ENCODE measurements at regions not wholly inside any gene's neighbourhood (a gene's known extent, or its start where the extent isn't known, plus 50 kb on each side); places are given as distances from the start of the nearest gene placed in this dataset.
"Not testable (repeated sequence)": the region's sequence is repeated elsewhere in the genome, so short reads cannot be mapped to it uniquely, and the experiment has no call there.

DNA sequence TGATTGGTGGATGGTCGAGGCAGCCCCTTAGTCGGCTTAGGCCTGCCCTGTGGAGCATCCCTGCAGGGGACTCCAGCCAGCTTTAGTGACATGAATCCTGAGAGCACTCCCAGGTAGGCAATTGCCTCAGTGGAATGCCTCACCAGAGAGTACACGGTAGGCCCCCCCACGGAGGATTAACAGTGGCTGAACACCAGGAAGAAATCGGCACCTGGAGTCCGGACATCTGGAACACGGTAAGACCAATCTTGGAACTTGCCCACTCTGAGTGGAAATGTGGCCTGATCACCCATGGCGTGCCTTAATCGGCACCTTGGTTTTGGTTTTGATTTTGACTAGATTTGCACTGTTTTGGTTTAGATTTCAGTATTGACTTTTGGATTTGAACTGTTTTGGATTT, 326.2 kb upstream of the NCKAP5 start:
- H3K27me3 ChIP-seq (ENCODE audit: insufficient read depth, low read length): peaks cover 6% of the 10 kb centered on the region; the same call in 1 of the 2 replicates
- H3K9ac ChIP-seq (ENCODE audit: low read length): no peak overlapping the region
- no peaks in the 10 kb centered on the region for H3K9me2 ChIP-seq (ENCODE audit: low read depth, low read length)
- H3K4me2 ChIP-seq (ENCODE audit: low read length): no peak overlapping the region
- H2AFZ ChIP-seq (ENCODE audit: low read length): no peak overlapping the region
- no peak overlapping the region for H3K4me3 ChIP-seq (ENCODE audit: low read depth, low read length, poor library complexity, severe bottlenecking)
- H3K4me1 ChIP-seq (ENCODE audit: insufficient read depth, low read length, severe bottlenecking): no peaks in the 10 kb centered on the region
- no peaks in the 10 kb centered on the region for H4K20me1 ChIP-seq (ENCODE audit: insufficient read depth, low read length)
- H3K79me2 ChIP-seq (ENCODE audit: insufficient read depth, low read length): no peaks in the 10 kb centered on the region
- H3K9me3 ChIP-seq (ENCODE audit: low read length): no peaks in the 10 kb centered on the region
- no peaks in the 10 kb centered on the region for H3F3A ChIP-seq (ENCODE audit: insufficient read depth, low read length)
- no peaks in the 10 kb centered on the region for H3K36me3 ChIP-seq (ENCODE audit: insufficient read depth, low read length)
- no peak overlapping the region for H3K27ac ChIP-seq (ENCODE audit: low read depth, low read length, poor library complexity, severe bottlenecking)
- no peak for TF ChIP-seq EZH2 (IDR thresholded peaks at IDR 0.05; ENCODE audit: borderline replicate concordance, low read length)

GRCh38 chr2:133897838-133898237, 329.6 kb upstream of the NCKAP5 start:
- not testable (repeated sequence) for H3F3A ChIP-seq (ENCODE audit: insufficient read depth, low read length)

DNA sequence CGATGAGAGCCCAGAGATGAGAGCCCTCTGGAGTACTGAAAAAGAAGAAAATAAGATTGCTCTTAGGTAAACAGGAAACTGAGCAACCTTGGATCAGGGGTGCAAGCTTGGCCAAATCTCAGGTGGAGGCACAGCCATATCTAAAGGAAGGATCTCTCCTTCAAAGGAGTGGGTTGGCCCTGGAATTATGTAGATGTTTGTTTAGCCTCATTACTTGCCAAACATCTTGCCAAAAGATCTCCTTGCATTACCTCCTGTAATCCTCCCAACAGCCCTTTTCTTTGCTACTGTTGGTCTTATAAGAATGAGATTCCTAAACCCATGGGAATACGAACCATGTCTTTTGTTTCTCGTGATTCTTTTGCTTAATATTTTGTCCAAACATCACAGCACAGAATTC, 332.6 kb upstream of the NCKAP5 start:
- no peak overlapping the region for H3K9ac ChIP-seq (ENCODE audit: low read length)
- no peaks in the 10 kb centered on the region for H3F3A ChIP-seq (ENCODE audit: insufficient read depth, low read length)
- H3K9me2 ChIP-seq (ENCODE audit: low read depth, low read length): no peaks in the 10 kb centered on the region
- H3K79me2 ChIP-seq (ENCODE audit: insufficient read depth, low read length): no peaks in the 10 kb centered on the region
- no peak overlapping the region for H3K4me2 ChIP-seq (ENCODE audit: low read length)
- no peaks in the 10 kb centered on the region for H3K4me1 ChIP-seq (ENCODE audit: insufficient read depth, low read length, severe bottlenecking)
- TF ChIP-seq CTCF (IDR thresholded peaks at IDR 0.05; ENCODE audit: low read length) (no peak), EZH2 (IDR thresholded peaks at IDR 0.05; ENCODE audit: borderline replicate concordance, low read length) (no peak)
- no peaks in the 10 kb centered on the region for H4K20me1 ChIP-seq (ENCODE audit: insufficient read depth, low read length)
- no peaks in the 10 kb centered on the region for H3K9me3 ChIP-seq (ENCODE audit: low read length)
- H3K27ac ChIP-seq (ENCODE audit: low read depth, low read length, poor library complexity, severe bottlenecking): no peak overlapping the region
- H3K36me3 ChIP-seq (ENCODE audit: insufficient read depth, low read length): no peaks in the 10 kb centered on the region
- H3K4me3 ChIP-seq (ENCODE audit: low read depth, low read length, poor library complexity, severe bottlenecking): no peak overlapping the region
- no peaks in the 10 kb centered on the region for H3K27me3 ChIP-seq (ENCODE audit: insufficient read depth, low read length)
- no peak overlapping the region for H2AFZ ChIP-seq (ENCODE audit: low read length)

More at GRCh38 chr2:133897838-133898237, 329.6 kb upstream of the NCKAP5 start:
- H3K27me3 ChIP-seq (ENCODE audit: insufficient read depth, low read length); H3K9me3 ChIP-seq (ENCODE audit: low read length); H3K4me2 ChIP-seq (ENCODE audit: low read length); H3K4me1 ChIP-seq (ENCODE audit: insufficient read depth, low read length, severe bottlenecking); H3K79me2 ChIP-seq (ENCODE audit: insufficient read depth, low read length); H2AFZ ChIP-seq (ENCODE audit: low read length); H3K9ac ChIP-seq (ENCODE audit: low read length); H3K9me2 ChIP-seq (ENCODE audit: low read depth, low read length); H4K20me1 ChIP-seq (ENCODE audit: insufficient read depth, low read length); H3K4me3 ChIP-seq (ENCODE audit: low read depth, low read length, poor library complexity, severe bottlenecking); H3K36me3 ChIP-seq (ENCODE audit: insufficient read depth, low read length); H3K27ac ChIP-seq (ENCODE audit: low read depth, low read length, poor library complexity, severe bottlenecking): not testable (repeated sequence)

DNA sequence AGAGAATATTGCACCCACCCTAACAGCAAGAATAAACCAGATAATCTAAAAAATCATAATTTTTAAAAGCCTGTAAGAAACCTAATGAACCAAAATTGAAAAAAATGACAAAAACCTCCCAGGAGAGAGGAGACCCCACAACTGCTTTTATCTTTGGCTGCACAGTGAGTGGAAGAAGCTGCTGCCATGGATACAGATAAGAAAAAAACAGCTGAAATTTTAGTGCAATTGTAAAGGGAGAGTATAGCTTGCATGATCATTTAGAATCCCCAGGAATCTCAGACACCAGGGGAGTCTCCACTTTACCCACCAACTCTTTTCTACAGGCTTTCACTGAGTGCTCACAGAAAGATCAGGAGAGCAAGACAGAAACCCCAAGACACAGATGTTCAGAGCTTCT, 338.1 kb upstream of the NCKAP5 start:
- Histone ChIP-seq H3K4me1 (ENCODE audit: insufficient read depth, low read length, severe bottlenecking) (no peaks in the 10 kb centered on the region), H3K27ac (ENCODE audit: low read depth, low read length, poor library complexity, severe bottlenecking) (no peak overlapping the region), H3K9ac (ENCODE audit: low read length) (no peak overlapping the region), H3K27me3 (ENCODE audit: insufficient read depth, low read length) (no peaks in the 10 kb centered on the region), H3K9me3 (ENCODE audit: low read length) (no peaks in the 10 kb centered on the region), H4K20me1 (ENCODE audit: insufficient read depth, low read length) (no peaks in the 10 kb centered on the region), H3K4me3 (ENCODE audit: low read depth, low read length, poor library complexity, severe bottlenecking) (no peak overlapping the region), H3K4me2 (ENCODE audit: low read length) (no peak overlapping the region), H3K9me2 (ENCODE audit: low read depth, low read length) (no peaks in the 10 kb centered on the region), H2AFZ (ENCODE audit: low read length) (no peak overlapping the region), H3K79me2 (ENCODE audit: insufficient read depth, low read length) (no peaks in the 10 kb centered on the region), H3K36me3 (ENCODE audit: insufficient read depth, low read length) (no peaks in the 10 kb centered on the region), H3F3A (ENCODE audit: insufficient read depth, low read length) (no peaks in the 10 kb centered on the region)
- no peak for TF ChIP-seq CTCF (IDR thresholded peaks at IDR 0.05; ENCODE audit: low read length)
- no peak for TF ChIP-seq EZH2 (IDR thresholded peaks at IDR 0.05; ENCODE audit: borderline replicate concordance, low read length)
